Ovary (tissue), 7 donors: ENCODE measurements at regions not wholly inside any gene's neighbourhood (a gene's known extent, or its start where the extent isn't known, plus 50 kb on each side); places are given as distances from the start of the nearest gene placed in this dataset.

Experiments used
- DNase-seq, 5 donors: peaks; one replicate each; pipeline ENCODE4 v3.0.0-alpha.2; 2019 to 2020
- H3K27ac ChIP-seq, 2 donors: fragments of 200-600 bp; one replicate each; pipeline versions ENCODE4 v1.5.1 to v1.8.0; 2019 to 2022
- H3K27me3 ChIP-seq: fragments of 200-600 bp; one replicate; pipeline ENCODE4 v1.8.0; 2022
- H3K36me3 ChIP-seq: fragments of 200-600 bp; sonication (generic); one replicate; pipeline ENCODE4 v1.5.1; 2019
- H3K4me1 ChIP-seq: one replicate; pipeline ENCODE4 v1.8.1; 2013; ENCODE audit warnings: mild to moderate bottlenecking, moderate library complexity; ENCODE audit not compliant: insufficient read depth
- H3K4me3 ChIP-seq: fragments of 200-600 bp; sonication (generic); one replicate; pipeline ENCODE4 v1.5.1; 2017
- H3K9me3 ChIP-seq, 2 donors: fragments of 200-600 bp in 1 of 2; sonication (generic) in 1 of 2; one replicate each; pipeline versions ENCODE4 v1.5.1 to v1.8.1; 2013 to 2019; ENCODE audit warnings: mild to moderate bottlenecking in 1 of 2, moderate library complexity in 1 of 2
- EP300 ChIP-seq: sonication (generic); formaldehyde crosslinking; IDR thresholded peaks from one replicate; pipeline ENCODE4 v1.6.1; 2017; ENCODE audit warnings: antibody characterized with exemption
- POLR2A ChIP-seq: fragments of 450-650 bp; IDR thresholded peaks from one replicate; pipeline ENCODE4 v1.6.1; 2017; ENCODE audit warnings: antibody characterized with exemption, mild to moderate bottlenecking, moderate library complexity
- WGBS, 3 donors: extraction: QIAGEN DNeasy Blood & Tissue Kit in 1 of 3; methylation state at CpG; one replicate each; pipeline versions ENCODE4 v1.1.5 to v1.1.7; 2013 to 2017; 5-methylcytosine and 5-hydroxymethylcytosine counted together
- intact Hi-C, 4 donors: fragments of 100-400 bp; cut with DNase I; formaldehyde crosslinking; loops; one replicate each; pipeline versions ENCODE4 v1.11.0 to v1.15.1; 2022 to 2023
- TF ChIP-seq, protein P1 (sequence below), 3 donors: fragments of 450-650 bp in 2 of 3; fragments of 200-600 bp in 1 of 3; IDR thresholded peaks; one replicate each; pipeline versions ENCODE4 v1.5.1 to v1.8.0; 2016 to 2022; ENCODE audit warnings: antibody characterized with exemption in 3 of 3, mild to moderate bottlenecking in 1 of 3
- donor health status: DM: no; HTN: no; CAD: no; lungs with moderate emphysema.
- donor health status: DM: no; HTN: no; CAD: no.
- donor health status: Bipolar disorder and iron deficiency.
- donor health status: DM: no; HTN: no; CAD: no.
- donor health status: DM: yes; HTN: yes; CAD: no.

DNA sequence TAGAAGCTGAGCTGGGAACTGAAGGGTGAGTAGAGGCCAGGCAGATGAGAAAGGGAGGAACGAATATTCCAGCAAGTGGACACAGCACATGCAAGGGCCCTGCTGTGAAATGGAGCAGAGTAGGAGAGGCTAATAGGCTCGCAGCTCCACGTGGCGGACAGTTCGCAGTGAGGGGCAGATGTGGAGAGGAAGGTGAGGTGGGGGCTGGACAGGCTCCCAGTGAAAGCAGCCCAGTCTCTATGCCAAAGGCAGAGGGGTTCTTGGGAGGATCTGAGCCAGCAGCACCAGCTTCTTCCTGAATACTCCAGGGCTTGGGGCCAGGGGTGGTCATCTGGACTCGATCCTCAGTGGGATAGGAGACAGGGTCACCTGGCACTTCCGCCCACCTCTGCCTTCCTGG is 81.0 kb downstream of the CEBPB start:
- H3K4me3 ChIP-seq, result no peak overlapping the region
- WGBS, 3 donors, result 79 to 86% (median 85%) methylated on average over 7 of the region's 7 CpGs
- intact Hi-C loops, result loop anchor here in 1 of 4 donors (5.0 kb wide), 1 partner anchor 44 kb away; no protein-coding TSS in a partner anchor
- no peak for DNase-seq
- peaks cover 3% of the 10 kb centered on the region for H3K4me1 ChIP-seq
- H3K9me3 ChIP-seq, result no peaks in the 10 kb centered on the region
- no peaks in the 10 kb centered on the region for H3K27me3 ChIP-seq
- TF ChIP-seq, protein P1, sequence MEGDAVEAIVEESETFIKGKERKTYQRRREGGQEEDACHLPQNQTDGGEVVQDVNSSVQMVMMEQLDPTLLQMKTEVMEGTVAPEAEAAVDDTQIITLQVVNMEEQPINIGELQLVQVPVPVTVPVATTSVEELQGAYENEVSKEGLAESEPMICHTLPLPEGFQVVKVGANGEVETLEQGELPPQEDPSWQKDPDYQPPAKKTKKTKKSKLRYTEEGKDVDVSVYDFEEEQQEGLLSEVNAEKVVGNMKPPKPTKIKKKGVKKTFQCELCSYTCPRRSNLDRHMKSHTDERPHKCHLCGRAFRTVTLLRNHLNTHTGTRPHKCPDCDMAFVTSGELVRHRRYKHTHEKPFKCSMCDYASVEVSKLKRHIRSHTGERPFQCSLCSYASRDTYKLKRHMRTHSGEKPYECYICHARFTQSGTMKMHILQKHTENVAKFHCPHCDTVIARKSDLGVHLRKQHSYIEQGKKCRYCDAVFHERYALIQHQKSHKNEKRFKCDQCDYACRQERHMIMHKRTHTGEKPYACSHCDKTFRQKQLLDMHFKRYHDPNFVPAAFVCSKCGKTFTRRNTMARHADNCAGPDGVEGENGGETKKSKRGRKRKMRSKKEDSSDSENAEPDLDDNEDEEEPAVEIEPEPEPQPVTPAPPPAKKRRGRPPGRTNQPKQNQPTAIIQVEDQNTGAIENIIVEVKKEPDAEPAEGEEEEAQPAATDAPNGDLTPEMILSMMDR (IDR thresholded peaks at IDR 0.05), result no peak
- TF ChIP-seq EP300 (no peak), POLR2A (no peak)
- no peak overlapping the region for H3K27ac ChIP-seq
- H3K36me3 ChIP-seq, result no peaks in the 10 kb centered on the region

DNA sequence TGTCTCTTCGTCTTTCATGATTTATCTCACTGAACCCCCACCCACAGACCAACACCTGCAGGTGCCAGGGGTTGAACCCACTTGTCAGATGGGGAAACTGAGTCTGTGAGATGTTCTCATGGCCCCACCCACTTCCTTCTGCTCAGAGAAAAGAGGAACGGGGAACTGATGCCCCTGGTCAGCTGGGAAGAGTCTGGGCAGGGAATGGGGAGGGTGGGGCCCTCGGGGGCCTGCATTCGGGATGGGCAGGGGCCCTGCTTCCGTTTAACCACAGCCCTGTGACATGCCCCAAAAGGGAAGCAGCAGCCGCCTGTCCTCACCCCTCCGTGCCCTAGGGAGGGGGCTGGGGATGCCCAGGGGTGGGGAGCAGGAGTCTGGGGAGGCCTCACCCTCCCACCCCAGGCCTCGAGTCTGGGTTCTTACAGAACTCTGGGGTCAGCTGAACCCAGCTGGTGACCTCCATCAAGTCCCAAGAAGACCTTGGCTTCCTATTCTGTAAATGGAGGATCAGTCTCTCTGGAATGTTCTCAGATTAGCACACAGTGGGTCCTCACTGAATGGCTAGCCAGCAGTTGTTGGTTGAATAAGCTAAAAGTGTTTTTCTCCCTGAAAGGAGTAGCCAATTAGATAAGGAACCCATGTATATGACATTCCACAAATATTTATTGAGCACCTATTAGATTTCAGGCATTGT is 81.5 kb downstream of the CEBPB start:
- Histone ChIP-seq H3K36me3 (no peaks in the 10 kb centered on the region), H3K9me3 (no peaks in the 10 kb centered on the region), H3K27me3 (no peaks in the 10 kb centered on the region), H3K27ac (no peak overlapping the region), H3K4me3 (no peak overlapping the region), H3K4me1 (no peaks in the 10 kb centered on the region)
- WGBS, 3 donors, result 67 to 85% (median 82%) methylated on average over 8 of the region's 8 CpGs
- intact Hi-C loops, result loop anchor here in 1 of 4 donors (5.0 kb wide), 1 partner anchor 45 kb away; no protein-coding TSS in a partner anchor
- no peak for DNase-seq
- TF ChIP-seq EP300 (no peak), POLR2A (no peak)
- TF ChIP-seq, protein P1 (IDR thresholded peaks at IDR 0.05), result no peak

- Histone ChIP-seq H3K9me3 (no peaks in the 10 kb centered on the region), H3K27ac (no peak overlapping the region), H3K4me3 (no peak overlapping the region), H3K36me3 (no peaks in the 10 kb centered on the region), H3K27me3 (no peaks in the 10 kb centered on the region), H3K4me1 (no peaks in the 10 kb centered on the region)
- WGBS, 3 donors, result 83 to 84% (median 83%) methylated on average over 6 of the region's 6 CpGs
- TF ChIP-seq, protein P1 (IDR thresholded peaks at IDR 0.05), result no peak
- TF ChIP-seq EP300, result no peak
- no peak for TF ChIP-seq POLR2A
- intact Hi-C loops, result loop anchor here in 1 of 4 donors (5.0 kb wide), 1 partner anchor 46 kb away; no protein-coding TSS in a partner anchor
- DNase-seq, result no peak
Observed at GRCh38 chr20:50272724-50273446, 82.3 kb downstream of the CEBPB start.

DNA sequence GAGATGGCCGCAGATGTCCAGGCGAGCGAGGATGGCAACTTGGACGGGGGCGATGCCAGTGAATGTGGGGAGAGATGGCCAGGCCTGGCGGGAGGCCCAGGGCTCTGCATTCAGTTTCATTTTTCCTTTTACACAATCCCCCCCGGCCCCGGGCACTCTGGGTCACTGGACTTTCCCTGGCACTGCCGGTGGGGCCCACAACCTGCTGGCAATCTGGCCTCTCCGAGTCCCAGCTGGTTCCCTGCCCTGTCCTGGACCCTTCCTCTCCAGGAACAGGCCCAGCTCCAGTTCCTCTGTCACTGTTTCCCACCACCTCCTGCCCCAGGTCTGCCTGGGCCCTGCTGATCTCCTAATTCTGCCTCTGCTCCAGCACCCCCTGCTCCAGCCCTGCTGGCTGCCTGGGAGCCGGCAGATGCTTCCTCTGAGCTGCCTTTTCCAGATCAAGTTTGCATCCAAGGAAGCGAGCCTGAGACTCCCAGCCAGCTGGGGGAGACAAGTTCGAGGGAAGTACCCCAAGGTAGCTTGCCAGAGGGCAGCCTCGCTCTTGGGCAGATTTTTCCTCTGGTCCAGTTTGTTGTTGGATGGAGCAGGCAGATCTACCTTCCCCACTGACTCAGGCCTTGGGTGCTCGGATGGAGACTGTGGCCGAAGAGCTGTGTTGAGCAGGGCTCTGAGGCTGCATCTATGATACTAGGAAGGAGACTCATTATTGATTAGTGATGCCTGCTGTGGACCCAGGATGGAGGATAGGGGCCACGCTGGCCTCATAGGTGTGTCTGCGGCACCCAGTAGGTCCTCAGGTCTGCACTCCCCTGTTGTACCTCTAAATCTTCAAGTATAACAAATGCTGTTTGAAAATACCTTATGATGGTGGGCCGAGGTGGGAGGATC is 83.2 kb downstream of the CEBPB start:
- TF ChIP-seq EP300 (no peak), POLR2A (no peak)
- TF ChIP-seq, protein P1 (IDR thresholded peaks at IDR 0.05), result no peak
- H3K27ac ChIP-seq, result no peak overlapping the region
- intact Hi-C loops, result loop anchor here in 1 of 4 donors (5.0 kb wide), 1 partner anchor 47 kb away; no protein-coding TSS in a partner anchor
- H3K9me3 ChIP-seq, result no peaks in the 10 kb centered on the region
- DNase-seq, result no peak
- H3K36me3 ChIP-seq, result no peaks in the 10 kb centered on the region
- H3K27me3 ChIP-seq, result no peaks in the 10 kb centered on the region
- peaks cover under 1% of the 10 kb centered on the region for H3K4me1 ChIP-seq
- H3K4me3 ChIP-seq, result no peak overlapping the region
- 82 to 84% (median 82%) methylated on average over 19 of the region's 19 CpGs for WGBS, 3 donors
